Right atrium auricular region (tissue), 2 donors: ENCODE measurements at regions not wholly inside any gene's neighbourhood (a gene's known extent, or its start where the extent isn't known, plus 50 kb on each side); places are given as distances from the start of the nearest gene placed in this dataset.
"Not testable (repeated sequence)": the region's sequence is repeated elsewhere in the genome, so short reads cannot be mapped to it uniquely, and the experiment has no call there.

ENCODE experiments used
- DNase-seq: peaks from one replicate; pipeline ENCODE4 v3.0.0-alpha.2; 2019; ENCODE audit warnings: low spot score
- H3K27ac ChIP-seq, 2 donors: fragments of 200-600 bp; sonication (generic); 1 replicate in 1 of 2; 2 replicates in 1 of 2; pipeline ENCODE4 v1.5.1; 2016 to 2019
- H3K27me3 ChIP-seq, 2 donors: fragments of 200-600 bp; sonication (generic); one replicate each; pipeline versions ENCODE4 v1.5.1 to v1.6.0; 2017 to 2019
- H3K36me3 ChIP-seq: fragments of 200-600 bp; sonication (generic); one replicate; pipeline ENCODE4 v1.5.1; 2016
- H3K4me1 ChIP-seq, 2 donors: fragments of 200-600 bp; sonication (generic); one replicate each; pipeline versions ENCODE4 v1.5.1 to v1.6.0; 2017 to 2019
- H3K4me3 ChIP-seq, 2 donors: fragments of 200-600 bp; sonication (generic); 1 replicate in 1 of 2; 2 replicates in 1 of 2; pipeline ENCODE4 v1.5.1; 2017 to 2019; ENCODE audit warnings: mild to moderate bottlenecking in 1 of 2, moderate library complexity in 1 of 2
- H3K9me3 ChIP-seq, 2 donors: fragments of 200-600 bp; sonication (generic); one replicate each; pipeline ENCODE4 v1.5.1; 2019
- CTCF ChIP-seq, 2 donors: fragments of 200-600 bp; sonication (generic); IDR thresholded peaks; one replicate each; pipeline ENCODE4 v1.5.1; 2019; ENCODE audit warnings: antibody characterized with exemption in 2 of 2

GRCh38 chr2:89756616-89757015 lies 1065.1 kb downstream of the RPIA start:
- DNase-seq: peak; percentile 58
- H3K4me3 ChIP-seq, H3K36me3 ChIP-seq, H3K27me3 ChIP-seq, H3K4me1 ChIP-seq, H3K9me3 ChIP-seq, H3K27ac ChIP-seq: not testable (repeated sequence)

- not testable (repeated sequence) for H3K4me1 ChIP-seq, DNase-seq, H3K4me3 ChIP-seq, H3K27ac ChIP-seq, H3K9me3 ChIP-seq, H3K36me3 ChIP-seq, H3K27me3 ChIP-seq
Measured at GRCh38 chr2:89758332-89759026, 1067.0 kb downstream of the RPIA start.

- DNase-seq, H3K9me3 ChIP-seq, H3K4me1 ChIP-seq, H3K27me3 ChIP-seq, H3K4me3 ChIP-seq, H3K36me3 ChIP-seq, H3K27ac ChIP-seq: not testable (repeated sequence)
Measured at GRCh38 chr2:89760762-89761161, 1069.3 kb downstream of the RPIA start.

- H3K27me3 ChIP-seq, DNase-seq, H3K4me1 ChIP-seq, H3K9me3 ChIP-seq, H3K36me3 ChIP-seq, H3K4me3 ChIP-seq, H3K27ac ChIP-seq: not testable (repeated sequence)
Measured at GRCh38 chr2:89761171-89761570, 1069.7 kb downstream of the RPIA start.

DNA sequence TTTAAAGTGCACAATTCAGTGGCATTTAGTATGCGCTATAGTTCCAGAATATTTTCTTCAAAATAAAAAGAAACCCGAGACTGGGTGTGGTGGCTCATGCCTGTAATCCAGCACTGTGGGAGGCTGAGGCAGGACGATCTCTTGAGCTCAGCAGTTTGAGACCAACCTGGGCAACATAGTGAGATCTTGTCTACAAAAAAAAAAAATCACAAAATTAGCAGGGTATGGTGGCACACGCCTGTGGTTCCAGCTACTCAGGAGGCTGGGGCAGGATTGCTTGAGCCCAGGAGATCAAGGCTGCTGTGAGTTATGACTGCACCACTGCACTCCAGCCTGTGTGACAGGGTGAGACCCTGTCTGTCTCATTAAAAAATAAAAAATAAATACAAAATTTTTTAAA lies 1070.4 kb downstream of the RPIA start:
- not testable (repeated sequence) for DNase-seq, H3K9me3 ChIP-seq, H3K36me3 ChIP-seq, H3K4me1 ChIP-seq, H3K4me3 ChIP-seq, H3K27ac ChIP-seq, H3K27me3 ChIP-seq

DNA sequence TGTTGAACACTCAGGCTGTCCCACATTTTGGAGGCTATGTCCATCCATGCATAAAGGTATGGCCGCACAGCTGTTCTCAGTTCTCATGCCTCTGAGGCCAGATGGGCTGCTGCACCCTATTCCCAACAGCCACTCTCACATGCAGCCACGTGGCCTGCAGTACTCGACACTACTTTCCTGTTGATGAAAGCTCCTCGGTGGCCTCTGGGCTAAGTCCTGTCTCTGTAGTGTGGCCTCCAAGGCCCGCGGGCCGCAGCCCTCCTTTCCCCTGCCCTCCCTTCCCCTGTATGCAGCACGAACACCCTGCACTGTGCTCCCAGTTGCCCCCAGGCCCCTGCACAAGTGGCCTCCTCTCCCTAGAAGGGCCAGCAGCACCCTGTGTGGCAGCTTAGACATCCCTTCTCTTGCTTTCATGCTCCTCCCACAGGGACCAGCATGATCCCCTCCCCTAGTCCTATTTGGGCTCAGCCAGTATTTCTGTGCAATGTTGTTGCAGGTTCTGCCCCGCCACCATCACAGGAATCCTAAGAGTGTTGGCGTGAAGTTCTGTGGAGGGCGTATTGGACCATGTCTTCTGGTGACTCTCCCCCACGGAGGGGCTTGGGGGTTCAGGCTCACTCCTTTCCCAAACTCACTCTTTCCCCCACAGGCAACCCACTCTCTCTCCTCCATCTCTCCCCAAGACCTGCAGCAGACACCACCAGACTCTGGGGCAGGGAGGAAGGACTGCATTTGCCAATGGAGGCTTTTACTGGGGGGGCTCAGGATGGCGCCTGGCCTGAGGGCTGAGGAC lies 1071.2 kb downstream of the RPIA start:
- H3K27me3 ChIP-seq, H3K9me3 ChIP-seq: not testable (repeated sequence)
- DNase-seq: peak; percentile 56

GRCh38 chr2:89763254-89763580 lies 1071.7 kb downstream of the RPIA start:
- Histone ChIP-seq H3K4me1 (peaks cover 0 to 10% of the 10 kb centered on the region in 2 donors), H3K27me3 (no peaks in the 10 kb centered on the region), H3K9me3 (no peaks in the 10 kb centered on the region), H3K36me3 (no peaks in the 10 kb centered on the region), H3K4me3 (no peak overlapping the region), H3K27ac (no peak overlapping the region)
- no peak for DNase-seq
- no peak for TF ChIP-seq CTCF (IDR thresholded peaks at IDR 0.05)

More for the DNA sequence above, 1071.2 kb downstream of the RPIA start:
- H3K36me3 ChIP-seq, H3K4me3 ChIP-seq, H3K4me1 ChIP-seq, H3K27ac ChIP-seq: not testable (repeated sequence)

GRCh38 chr2:89763581-89764485 lies 1072.4 kb downstream of the RPIA start:
- no peaks in the 10 kb centered on the region for H3K9me3 ChIP-seq
- peaks cover 0 to 10% of the 10 kb centered on the region in 2 donors for H3K4me1 ChIP-seq
- no peaks in the 10 kb centered on the region for H3K36me3 ChIP-seq
- no peak for DNase-seq
- H3K27me3 ChIP-seq: no peaks in the 10 kb centered on the region
- no peak for TF ChIP-seq CTCF (IDR thresholded peaks at IDR 0.05)
- no peak overlapping the region for H3K27ac ChIP-seq
- no peak overlapping the region for H3K4me3 ChIP-seq

GRCh38 chr2:89764571-89765360 lies 1073.3 kb downstream of the RPIA start:
- not testable (repeated sequence) for DNase-seq, H3K36me3 ChIP-seq, H3K9me3 ChIP-seq, H3K4me1 ChIP-seq, H3K4me3 ChIP-seq, H3K27me3 ChIP-seq, H3K27ac ChIP-seq

GRCh38 chr2:89765361-89765718 lies 1073.9 kb downstream of the RPIA start:
- not testable (repeated sequence) for H3K36me3 ChIP-seq, H3K27ac ChIP-seq, H3K4me1 ChIP-seq, H3K4me3 ChIP-seq, H3K9me3 ChIP-seq, H3K27me3 ChIP-seq
- DNase-seq: peak; percentile 56

DNA sequence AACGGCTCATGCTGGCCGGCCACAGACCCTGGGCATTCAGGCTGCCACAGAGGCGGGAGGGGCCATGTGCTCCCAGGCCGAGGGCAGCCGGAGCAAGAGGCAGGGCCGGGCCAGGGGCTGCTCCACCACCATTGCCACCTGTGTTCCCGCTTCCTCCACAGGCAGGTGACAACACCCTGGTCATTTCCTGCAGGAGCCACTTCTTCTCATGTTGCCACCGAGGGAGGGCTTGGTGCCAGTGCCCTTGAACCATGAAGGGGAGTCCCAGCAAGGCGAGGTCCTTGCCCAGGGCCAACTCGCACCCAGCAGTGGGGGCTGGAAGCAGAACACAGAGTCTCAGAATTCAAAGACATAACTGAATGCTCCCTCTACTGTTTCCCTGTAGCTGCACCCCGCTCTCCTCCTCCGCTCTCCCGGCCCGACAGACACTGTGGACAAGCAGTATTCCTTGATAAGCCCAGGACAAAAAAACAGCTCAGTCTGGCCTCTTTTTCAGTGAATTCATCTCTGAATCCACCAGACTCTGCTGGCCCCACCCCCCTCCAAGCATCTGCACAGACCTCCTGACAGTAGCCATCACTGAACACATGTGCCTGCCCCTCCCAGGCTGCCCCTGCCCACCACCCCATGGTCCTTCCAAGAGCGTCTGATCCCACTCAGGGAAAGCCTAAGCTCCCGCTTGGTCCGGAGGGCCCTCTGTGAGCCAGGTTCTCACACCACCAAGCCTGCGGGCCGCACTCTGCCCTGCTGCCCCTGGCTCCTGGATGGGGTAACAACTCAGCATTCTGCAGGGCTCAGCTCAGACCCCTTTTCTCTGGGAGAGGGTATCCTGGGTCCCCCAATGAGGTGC lies 1074.9 kb downstream of the RPIA start:
- H3K4me1 ChIP-seq, H3K9me3 ChIP-seq, H3K36me3 ChIP-seq, H3K27ac ChIP-seq, H3K4me3 ChIP-seq, H3K27me3 ChIP-seq: not testable (repeated sequence)
- peak; percentile 58 for DNase-seq
